K562 (cell line): ENCODE measurements at regions not wholly inside any gene's neighbourhood (a gene's known extent, or its start where the extent isn't known, plus 50 kb on each side); places are given as distances from the start of the nearest gene placed in this dataset.

Source experiments
- ATAC-seq: fragments of 200-7000 bp; cut with Tn5 transposase; 3 replicates; pipeline ENCODE4 v1.9.1; 2020; ENCODE audit warnings: moderate library complexity
- BruUV-seq: library from RNA; stranded (reverse); fragments of 400-500 nt; replicated peaks from 2 replicates; lab custom pipeline; 2021; lab: Mats Ljungman, UMichigan
- CTCF ChIA-PET: fragments of 300-600 bp; formaldehyde crosslinking; extraction: SDS; loops from one replicate; lab custom pipeline; 2021; ENCODE audit warnings: low intra/inter-chr PET ratio; lab: Yijun Ruan, JAX
- POLR2A ChIA-PET: fragments of 300-600, 350-650 bp; sonication (Branson Sonifier 250); formaldehyde crosslinking; extraction: SDS; loops from one replicate; lab custom pipeline; 2021; ENCODE audit warnings: antibody characterized with exemption, inconsistent platforms; lab: Yijun Ruan, JAX
- DNase-seq, 4 experiments: peaks; one replicate each; pipeline versions ENCODE4 v3.0.0 to v3.0.0-alpha.2; 2011 to 2018; ENCODE audit warnings: low spot score in 3 of 4, mixed read lengths in 3 of 4; ENCODE audit errors: extremely low read depth in 1 of 4
- FAIRE-seq: peaks from 2 replicates; lab custom pipeline; 2011; peaks lifted over from hg19 to GRCh38; lab: Jason Lieb, UNC
- H2AFZ ChIP-seq: 2 replicates; pipeline ENCODE4 v1.6.0; 2011; ENCODE audit warnings: low read depth, low read length, control low read depth, inconsistent platforms
- H3K27ac ChIP-seq: fragments of 200-600 bp; 3 replicates; pipeline ENCODE4 v1.8.0; 2011; ENCODE audit warnings: low read depth, mild to moderate bottlenecking, control low read depth, inconsistent platforms, low read length, moderate library complexity, mixed read lengths; ENCODE audit errors: extremely low read depth
- H3K27me3 ChIP-seq, 2 experiments: fragments of 300-600 bp in 1 of 2; 2 replicates in 1 of 2; 3 replicates in 1 of 2; pipeline versions ENCODE4 v1.6.0 to v1.8.0; 2011; ENCODE audit warnings: inconsistent platforms in 2 of 2, low read length in 2 of 2, mild to moderate bottlenecking in 1 of 2, mixed read lengths in 1 of 2, moderate library complexity in 1 of 2; ENCODE audit not compliant: control insufficient read depth in 2 of 2, insufficient read depth in 2 of 2
- H3K36me3 ChIP-seq: fragments of 300-600 bp; 3 replicates; pipeline ENCODE4 v1.8.0; 2011; ENCODE audit warnings: mild to moderate bottlenecking, low read length, inconsistent platforms; ENCODE audit not compliant: control insufficient read depth, insufficient read depth
- H3K4me1 ChIP-seq, 2 experiments: fragments of 200-600 bp in 1 of 2; replicated peaks in 1 of 2; 2 replicates in 1 of 2; 3 replicates in 1 of 2; pipeline versions ENCODE4 v1.5.1 to v1.8.0; 2011; ENCODE audit warnings: inconsistent platforms in 2 of 2, low read length in 2 of 2, mild to moderate bottlenecking in 1 of 2, mixed read lengths in 1 of 2, moderate library complexity in 1 of 2; ENCODE audit not compliant: control insufficient read depth in 2 of 2, insufficient read depth in 2 of 2
- H3K4me2 ChIP-seq: 2 replicates; pipeline ENCODE4 v1.6.1; 2011; ENCODE audit warnings: low read length, control low read depth, inconsistent platforms, mixed read lengths; ENCODE audit not compliant: insufficient read depth
- H3K4me3 ChIP-seq: fragments of 200-600 bp; sonication (generic), shearing (Covaris generic); 2 replicates; pipeline ENCODE4 v1.5.1; 2016; ENCODE audit warnings: control low read depth, inconsistent platforms
- H3K79me2 ChIP-seq: fragments of 200-600 bp; 3 replicates; pipeline ENCODE4 v1.8.0; 2011; ENCODE audit warnings: low read length, inconsistent platforms; ENCODE audit not compliant: control insufficient read depth, insufficient read depth
- H3K9ac ChIP-seq, 2 experiments: 2 replicates each; pipeline versions ENCODE4 v1.6.0 to v1.6.1; 2011; ENCODE audit warnings: low read depth in 2 of 2, low read length in 2 of 2, control low read depth in 1 of 2, inconsistent platforms in 1 of 2, mild to moderate bottlenecking in 1 of 2, mixed read lengths in 1 of 2; ENCODE audit not compliant: insufficient read depth in 1 of 2
- H3K9me1 ChIP-seq: one replicate; pipeline ENCODE4 v1.6.0; 2011; ENCODE audit warnings: inconsistent platforms, mild to moderate bottlenecking, low read length, moderate library complexity; ENCODE audit not compliant: control insufficient read depth, insufficient read depth
- H3K9me3 ChIP-seq: replicated peaks from 2 replicates; pipeline ENCODE4 v1.5.1; 2011; ENCODE audit warnings: low read depth, low read length, inconsistent platforms; ENCODE audit not compliant: control insufficient read depth, insufficient read depth
- H4K20me1 ChIP-seq: replicated peaks from 2 replicates; pipeline ENCODE4 v1.6.1; 2011; ENCODE audit warnings: low read length, inconsistent platforms, mixed read lengths; ENCODE audit not compliant: control insufficient read depth, insufficient read depth
- AFF4 ChIP-seq: sonication (generic); formaldehyde crosslinking; IDR thresholded peaks from 2 replicates; pipeline ENCODE4 v1.8.0; 2023; ENCODE audit warnings: mild to moderate bottlenecking, missing genetic modification reagents
- ATF6 ChIP-seq: sonication (generic); formaldehyde crosslinking; IDR thresholded peaks from 2 replicates; pipeline ENCODE4 v1.4.0; 2020; ENCODE audit warnings: mild to moderate bottlenecking, missing genetic modification reagents
- CXXC5 ChIP-seq: fragments of 250-450 bp; sonication (Bioruptor Pico); IDR thresholded peaks from 2 replicates; pipeline ENCODE4 v1.8.0; 2022; ENCODE audit warnings: inconsistent platforms, mild to moderate bottlenecking, moderate library complexity
- ELF1 ChIP-seq: fragments of 200-800 bp; sonication (Bioruptor generic); IDR thresholded peaks from 2 replicates; pipeline ENCODE4 v1.6.1; 2016; ENCODE audit warnings: missing genetic modification characterization, missing compliant biosample characterization
- GABPB1 ChIP-seq: sonication (generic); formaldehyde crosslinking; IDR thresholded peaks from 2 replicates; pipeline ENCODE4 v1.8.0; 2022; ENCODE audit warnings: mild to moderate bottlenecking, missing genetic modification reagents
- JUND ChIP-seq, 2 experiments: IDR thresholded peaks; 2 replicates in 1 of 2; 3 replicates in 1 of 2; pipeline ENCODE4 v1.6.1; 2011; ENCODE audit warnings: borderline replicate concordance in 2 of 2, low read depth in 2 of 2, low read length in 2 of 2, improper control_type of control experiment in 1 of 2, missing biosample characterization in 1 of 2, missing genetic modification characterization in 1 of 2, missing genetic modification reagents in 1 of 2
- MAX ChIP-seq: sonication (generic); formaldehyde crosslinking; IDR thresholded peaks from 2 replicates; pipeline ENCODE4 v1.9.0; 2022; ENCODE audit warnings: mild to moderate bottlenecking, missing genetic modification reagents
- NEUROD1 ChIP-seq: fragments of 150-350 bp; IDR thresholded peaks from 2 replicates; pipeline ENCODE4 v1.6.1; 2014; ENCODE audit warnings: borderline replicate concordance, low read length, low read depth; ENCODE audit not compliant: partially characterized antibody
- NFE2 ChIP-seq: IDR thresholded peaks from 2 replicates; pipeline ENCODE4 v1.6.1; 2014; ENCODE audit warnings: antibody characterized with exemption, low read depth
- POLR2G ChIP-seq: fragments of 200-400 bp; formaldehyde crosslinking; IDR thresholded peaks from 2 replicates; pipeline ENCODE4 v1.6.1; 2017; ENCODE audit warnings: low read depth, mild to moderate bottlenecking, antibody characterized with exemption, low read length, moderate library complexity
- SAP30 ChIP-seq: fragments of 200-600 bp; sonication (generic); IDR thresholded peaks from 2 replicates; pipeline ENCODE4 v1.6.1; 2012; ENCODE audit warnings: borderline replicate concordance, low read depth, mild to moderate bottlenecking, moderate library complexity, low read length, control low read depth, inconsistent platforms; ENCODE audit not compliant: insufficient read depth, poor library complexity, severe bottlenecking
- SIX5 ChIP-seq, 2 experiments: IDR thresholded peaks; 2 replicates each; pipeline ENCODE4 v1.6.1; 2011; ENCODE audit warnings: low read length in 2 of 2, borderline replicate concordance in 1 of 2, low read depth in 1 of 2, mild to moderate bottlenecking in 1 of 2, moderate library complexity in 1 of 2; ENCODE audit not compliant: insufficient read depth in 1 of 2
- TGIF2 ChIP-seq: sonication (generic); formaldehyde crosslinking; IDR thresholded peaks from 2 replicates; pipeline ENCODE4 v1.8.1; 2022; ENCODE audit warnings: mild to moderate bottlenecking, missing genetic modification reagents, moderate library complexity
- ZNF253 ChIP-seq: fragments of 250-450 bp; sonication (Bioruptor Pico); conservative IDR thresholded peaks from 2 replicates; pipeline ENCODE4 v1.6.1; 2021; ENCODE audit warnings: mild to moderate bottlenecking
- WGBS: fragments of 100-300 bp; shearing (Covaris generic); methylation state at CpG from one replicate; pipeline ENCODE4 v1.1.6; 2016; ENCODE audit warnings: low coverage, mixed read lengths; ENCODE audit not compliant: insufficient coverage; ENCODE audit errors: missing lambda C conversion rate; 5-methylcytosine and 5-hydroxymethylcytosine counted together
- in situ Hi-C: fragments of 300-500 bp; cut with MboI; formaldehyde crosslinking; loops from 4 replicates; pipeline ENCODE4 v1.15.0; 2018; ENCODE audit warnings: inconsistent platforms, mixed read lengths
- intact Hi-C: fragments of 100-400 bp; cut with micrococcal nuclease; formaldehyde crosslinking; loops from 2 replicates; pipeline ENCODE4 v1.14.2; 2022

GRCh38 chr3:181086011-181086410, 96.5 kb upstream of the DNAJC19 start:
- no peaks in the 10 kb centered on the region for H3K79me2 ChIP-seq
- no peak overlapping the region for H3K4me3 ChIP-seq
- POLR2A ChIA-PET = no interaction called here
- in situ Hi-C loops (no loop called here), intact Hi-C loops (no loop called here)
- no peaks in the 10 kb centered on the region for H3K27me3 ChIP-seq
- H3K9ac ChIP-seq = no peak overlapping the region
- no peaks in the 10 kb centered on the region for H3K9me3 ChIP-seq
- CTCF ChIA-PET = no interaction called here
- DNase-seq = no peak
- H3K4me2 ChIP-seq = no peak overlapping the region
- H3K9me1 ChIP-seq = no peaks in the 10 kb centered on the region
- no peak overlapping the region for H3K27ac ChIP-seq
- no peak for ATAC-seq
- FAIRE-seq = no peak
- H3K4me1 ChIP-seq = no peaks in the 10 kb centered on the region
- no peaks in the 10 kb centered on the region for H4K20me1 ChIP-seq
- H3K36me3 ChIP-seq = no peaks in the 10 kb centered on the region
- 0% methylated on average over 6 of the region's 6 CpGs for WGBS
- BruUV-seq = no TSS peak
- H2AFZ ChIP-seq = no peak overlapping the region
- no peak for TF ChIP-seq POLR2G
- no peak for TF ChIP-seq ZNF253 (CRISPR knock-in tag)
- no peak for TF ChIP-seq TGIF2 (CRISPR knock-in tag)
- TF ChIP-seq SIX5 (IDR thresholded peaks at IDR 0.05; ENCODE audit: borderline replicate concordance in 1 of 2, insufficient read depth in 1 of 2, low read depth in 1 of 2, low read length in 2 of 2) = no peak
- no peak for TF ChIP-seq SAP30
- TF ChIP-seq ELF1 (tag) = no peak
- TF ChIP-seq ATF6 (CRISPR knock-in tag) = no peak
- no peak for TF ChIP-seq JUND (IDR thresholded peaks at IDR 0.05; ENCODE audit: borderline replicate concordance, low read depth, low read length)
- TF ChIP-seq JUND (tag; IDR thresholded peaks at IDR 0.05; ENCODE audit: borderline replicate concordance, low read depth, low read length) = no peak
- TF ChIP-seq NFE2 = no peak
- TF ChIP-seq AFF4 (CRISPR knock-in tag) = no peak
- no peak for TF ChIP-seq GABPB1 (CRISPR knock-in tag)
- TF ChIP-seq NEUROD1 = no peak
- no peak for TF ChIP-seq CXXC5
- no peak for TF ChIP-seq MAX (CRISPR knock-in tag)
